ENCODE measurements at regions not wholly inside any gene's neighbourhood (a gene's known extent, or its start where the extent isn't known, plus 50 kb on each side); places are given as distances from the start of the nearest gene placed in this dataset.

DNA sequence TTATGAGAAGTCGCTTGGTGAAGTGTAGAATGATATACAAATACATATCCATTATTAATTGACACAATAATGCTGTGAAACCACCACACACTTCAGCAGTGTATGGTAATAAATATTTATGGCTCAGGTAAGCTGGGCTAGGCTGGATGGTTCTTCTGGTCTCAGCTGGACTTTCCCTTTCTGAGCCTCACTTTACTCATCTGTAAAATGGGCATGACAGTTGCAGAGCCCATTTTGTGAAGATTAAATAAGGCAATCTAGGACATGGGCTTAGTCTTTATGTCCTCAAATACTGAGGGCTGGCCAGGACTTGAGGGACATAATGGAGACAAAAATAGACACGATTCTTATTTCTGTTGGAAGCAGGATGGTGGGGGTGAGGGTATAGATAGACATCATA is 196.1 kb downstream of the MIAT start:
- TF ChIP-seq POLR2AphosphoS5 (IDR thresholded peaks at IDR 0.05) (no peak), CTCF (IDR thresholded peaks at IDR 0.05) (no peak), POLR2A (IDR thresholded peaks at IDR 0.05) (no peak), EP300 (IDR thresholded peaks at IDR 0.05) (no peak)

Measured in suprapubic skin (tissue), 4 donors.